PC-9 (cell line): ENCODE measurements at regions not wholly inside any gene's neighbourhood (a gene's known extent, or its start where the extent isn't known, plus 50 kb on each side); places are given as distances from the start of the nearest gene placed in this dataset.

Experiments used
- BruUV-seq: library from RNA; stranded (reverse); fragments of 400-500 nt; replicated peaks from 2 replicates; lab custom pipeline; 2021; lab: Mats Ljungman, UMichigan
- CTCF ChIA-PET: fragments of 300-600 bp; sonication (Branson Sonifier 250); formaldehyde crosslinking; loops from one replicate; lab custom pipeline; 2022; ENCODE audit warnings: antibody characterized with exemption; lab: Charles Lee
- POLR2A ChIA-PET: fragments of 300-600 bp; sonication (Branson Sonifier 250); formaldehyde crosslinking; loops from one replicate; lab custom pipeline; 2022; ENCODE audit warnings: antibody characterized with exemption; ENCODE audit not compliant: unreplicated experiment; lab: Charles Lee
- DNase-seq, 2 experiments: peaks; one replicate each; pipeline versions ENCODE4 v3.0.0 to v3.0.0-alpha.2; 2015 to 2022; ENCODE audit warnings: mixed read lengths in 1 of 2
- H2AFZ ChIP-seq: fragments of 200-600 bp; sonication (generic); 2 replicates; pipeline ENCODE4 v1.8.1; 2017; ENCODE audit warnings: antibody characterized with exemption
- H3F3A ChIP-seq: fragments of 200-600 bp; sonication (generic); 2 replicates; pipeline ENCODE4 v1.8.1; 2017; ENCODE audit warnings: antibody characterized with exemption, mild to moderate bottlenecking, low read depth; ENCODE audit not compliant: insufficient read depth
- H3K27ac ChIP-seq: fragments of 200-600 bp; sonication (generic); 2 replicates; pipeline ENCODE4 v1.6.1; 2016; ENCODE audit warnings: mixed run types
- H3K27me3 ChIP-seq: fragments of 200-600 bp; sonication (generic); 2 replicates; pipeline ENCODE4 v1.6.1; 2016; ENCODE audit warnings: low read depth, mixed run types; ENCODE audit not compliant: insufficient read depth
- H3K36me3 ChIP-seq: fragments of 200-600 bp; sonication (generic); 2 replicates; pipeline ENCODE4 v1.6.1; 2016; ENCODE audit warnings: low read depth, mixed run types
- H3K4me1 ChIP-seq: fragments of 200-600 bp; sonication (generic); replicated peaks from 2 replicates; pipeline ENCODE4 v1.6.1; 2016; ENCODE audit warnings: mixed run types; ENCODE audit not compliant: insufficient read depth
- H3K4me2 ChIP-seq: fragments of 200-600 bp; sonication (generic); 2 replicates; pipeline ENCODE4 v1.6.1; 2017; ENCODE audit warnings: mixed run types
- H3K4me3 ChIP-seq: fragments of 200-600 bp; sonication (generic); 2 replicates; pipeline ENCODE4 v1.6.1; 2016; ENCODE audit warnings: mixed run types
- H3K79me2 ChIP-seq: fragments of 200-600 bp; sonication (generic); 2 replicates; pipeline ENCODE4 v1.6.1; 2017; ENCODE audit warnings: low read depth, mixed run types
- H3K9me2 ChIP-seq: fragments of 200-600 bp; sonication (generic); 2 replicates; pipeline ENCODE4 v1.8.1; 2017; ENCODE audit warnings: mild to moderate bottlenecking; ENCODE audit not compliant: insufficient read depth
- H3K9me3 ChIP-seq: fragments of 200-600 bp; sonication (generic); 2 replicates; pipeline ENCODE4 v1.8.1; 2016; ENCODE audit warnings: low read depth; ENCODE audit not compliant: insufficient read depth
- H4K20me1 ChIP-seq: fragments of 200-600 bp; sonication (generic); 2 replicates; pipeline ENCODE4 v1.8.1; 2017; ENCODE audit not compliant: insufficient read depth
- CTCF ChIP-seq: fragments of 200-600 bp; sonication (generic); conservative IDR thresholded peaks from 2 replicates; pipeline ENCODE4 v1.6.1; 2017; ENCODE audit warnings: mixed run types, antibody characterized with exemption, mild to moderate bottlenecking, moderate library complexity
- EZH2 ChIP-seq: fragments of 200-600 bp; sonication (generic); IDR thresholded peaks from 2 replicates; pipeline ENCODE4 v1.8.0; 2017; ENCODE audit warnings: antibody characterized with exemption, low read depth
- intact Hi-C: fragments of 100-400 bp; cut with micrococcal nuclease; formaldehyde crosslinking; loops from one replicate; pipeline ENCODE4 v1.10.0; 2022; ENCODE audit not compliant: unreplicated experiment

GRCh38 chr4:166257276-166257675 lies 384.2 kb downstream of the TLL1 start:
- H3K27ac ChIP-seq = no peak overlapping the region
- no TSS peak for BruUV-seq
- H3K4me2 ChIP-seq = no peak overlapping the region
- H3K27me3 ChIP-seq = no peaks in the 10 kb centered on the region
- intact Hi-C loops = loop anchor here (10.0 kb wide), 1 partner anchor 722 kb away; no protein-coding TSS in a partner anchor
- no peaks in the 10 kb centered on the region for H3K79me2 ChIP-seq
- no peak for TF ChIP-seq CTCF
- no peak for TF ChIP-seq EZH2
- H3K36me3 ChIP-seq = no peaks in the 10 kb centered on the region
- ChIA-PET POLR2A (no interaction called here), CTCF (no interaction called here)
- no peak overlapping the region for H3K4me3 ChIP-seq
- no peak overlapping the region for H2AFZ ChIP-seq
- H4K20me1 ChIP-seq = no peaks in the 10 kb centered on the region
- no peaks in the 10 kb centered on the region for H3F3A ChIP-seq
- no peaks in the 10 kb centered on the region for H3K9me2 ChIP-seq
- H3K9me3 ChIP-seq = no peaks in the 10 kb centered on the region; the same call in 1 of the 2 replicates
- no peak for DNase-seq
- H3K4me1 ChIP-seq = no peaks in the 10 kb centered on the region

GRCh38 chr4:166257891-166258290 lies 384.9 kb downstream of the TLL1 start:
- H3K4me2 ChIP-seq = no peak overlapping the region
- H3K9me2 ChIP-seq = no peaks in the 10 kb centered on the region
- no peaks in the 10 kb centered on the region for H3K27me3 ChIP-seq
- intact Hi-C loops = loop anchor here (10.0 kb wide), 1 partner anchor 723 kb away; no protein-coding TSS in a partner anchor
- H3K4me3 ChIP-seq = no peak overlapping the region
- H3K36me3 ChIP-seq = no peaks in the 10 kb centered on the region
- H2AFZ ChIP-seq = no peak overlapping the region
- CTCF ChIA-PET = no interaction called here
- DNase-seq = no peak
- no peaks in the 10 kb centered on the region for H4K20me1 ChIP-seq
- no TSS peak for BruUV-seq
- no peaks in the 10 kb centered on the region for H3K79me2 ChIP-seq
- no peak for TF ChIP-seq EZH2
- no peak for TF ChIP-seq CTCF
- no peak overlapping the region for H3K27ac ChIP-seq
- no peaks in the 10 kb centered on the region for H3K4me1 ChIP-seq
- POLR2A ChIA-PET = no interaction called here
- no peaks in the 10 kb centered on the region for H3F3A ChIP-seq
- no peaks in the 10 kb centered on the region; the same call in 1 of the 2 replicates for H3K9me3 ChIP-seq

GRCh38 chr4:166259081-166259480 lies 386.0 kb downstream of the TLL1 start:
- ChIA-PET CTCF (no interaction called here), POLR2A (no interaction called here)
- no peaks in the 10 kb centered on the region for H4K20me1 ChIP-seq
- H3K4me2 ChIP-seq = no peak overlapping the region
- TF ChIP-seq CTCF = no peak
- no peak for TF ChIP-seq EZH2
- H3K27me3 ChIP-seq = no peaks in the 10 kb centered on the region
- intact Hi-C loops = loop anchor here (10.0 kb wide), 1 partner anchor 724 kb away; no protein-coding TSS in a partner anchor
- no peak for DNase-seq
- H3K9me2 ChIP-seq = no peaks in the 10 kb centered on the region
- no peak overlapping the region for H2AFZ ChIP-seq
- no peaks in the 10 kb centered on the region for H3K4me1 ChIP-seq
- H3K36me3 ChIP-seq = no peaks in the 10 kb centered on the region
- BruUV-seq = no TSS peak
- no peak overlapping the region for H3K27ac ChIP-seq
- no peaks in the 10 kb centered on the region for H3K79me2 ChIP-seq
- no peak overlapping the region for H3K4me3 ChIP-seq
- H3F3A ChIP-seq = no peaks in the 10 kb centered on the region
- H3K9me3 ChIP-seq = no peaks in the 10 kb centered on the region; the same call in 1 of the 2 replicates
